ENCODE measurements at regions not wholly inside any gene's neighbourhood (a gene's known extent, or its start where the extent isn't known, plus 50 kb on each side); places are given as distances from the start of the nearest gene placed in this dataset.

GRCh38 chr1:199789141-199789540, 238.4 kb upstream of the NR5A2 start:
- H3K9ac ChIP-seq (ENCODE audit: low read depth, low read length): no peak overlapping the region
- H3K4me3 ChIP-seq (ENCODE audit: low read length): no peak overlapping the region
- peaks cover 14% of the 10 kb centered on the region for H3K4me1 ChIP-seq (ENCODE audit: control insufficient read depth, insufficient read depth, low read length)
- H3K27me3 ChIP-seq (ENCODE audit: control insufficient read depth, insufficient read depth, low read length): no peaks in the 10 kb centered on the region
- no peaks in the 10 kb centered on the region for H3K36me3 ChIP-seq (ENCODE audit: insufficient read depth, low read length)
- H3K4me2 ChIP-seq (ENCODE audit: low read length): no peak overlapping the region
- H3K9me3 ChIP-seq (replicated peaks; ENCODE audit: low read length): no peaks in the 10 kb centered on the region

GRCh38 chr1:199791495-199791894, 236.0 kb upstream of the NR5A2 start:
- no peak overlapping the region for H3K4me2 ChIP-seq (ENCODE audit: low read length)

GRCh38 chr1:199792874-199793273, 234.6 kb upstream of the NR5A2 start:
- Histone ChIP-seq H3K9ac (ENCODE audit: low read depth, low read length) (no peak overlapping the region), H3K27me3 (ENCODE audit: control insufficient read depth, insufficient read depth, low read length) (no peaks in the 10 kb centered on the region), H3K36me3 (ENCODE audit: insufficient read depth, low read length) (no peaks in the 10 kb centered on the region), H3K4me1 (ENCODE audit: control insufficient read depth, insufficient read depth, low read length) (peaks cover 5% of the 10 kb centered on the region), H3K9me3 (replicated peaks; ENCODE audit: low read length) (no peaks in the 10 kb centered on the region), H3K4me2 (ENCODE audit: low read length) (no peak overlapping the region), H3K4me3 (ENCODE audit: low read length) (no peak overlapping the region)

More at GRCh38 chr1:199791495-199791894, 236.0 kb upstream of the NR5A2 start:
- H3K9me3 ChIP-seq (replicated peaks; ENCODE audit: low read length): no peaks in the 10 kb centered on the region
- H3K4me1 ChIP-seq (ENCODE audit: control insufficient read depth, insufficient read depth, low read length): peaks cover 10% of the 10 kb centered on the region
- no peaks in the 10 kb centered on the region for H3K27me3 ChIP-seq (ENCODE audit: control insufficient read depth, insufficient read depth, low read length)
- no peaks in the 10 kb centered on the region for H3K36me3 ChIP-seq (ENCODE audit: insufficient read depth, low read length)
- H3K9ac ChIP-seq (ENCODE audit: low read depth, low read length): no peak overlapping the region
- no peak overlapping the region for H3K4me3 ChIP-seq (ENCODE audit: low read length)

- Histone ChIP-seq H3K9ac (ENCODE audit: low read depth, low read length) (no peak overlapping the region), H3K4me3 (ENCODE audit: low read length) (no peak overlapping the region), H3K27me3 (ENCODE audit: control insufficient read depth, insufficient read depth, low read length) (no peaks in the 10 kb centered on the region), H3K9me3 (replicated peaks; ENCODE audit: low read length) (no peaks in the 10 kb centered on the region), H3K4me2 (ENCODE audit: low read length) (no peak overlapping the region), H3K36me3 (ENCODE audit: insufficient read depth, low read length) (no peaks in the 10 kb centered on the region), H3K4me1 (ENCODE audit: control insufficient read depth, insufficient read depth, low read length) (no peaks in the 10 kb centered on the region)
Observed at GRCh38 chr1:199794105-199794863, 233.2 kb upstream of the NR5A2 start.

- H3K9ac ChIP-seq (ENCODE audit: low read depth, low read length): no peak overlapping the region
- no peaks in the 10 kb centered on the region for H3K36me3 ChIP-seq (ENCODE audit: insufficient read depth, low read length)
- H3K4me3 ChIP-seq (ENCODE audit: low read length): no peak overlapping the region
- H3K4me2 ChIP-seq (ENCODE audit: low read length): no peak overlapping the region
- H3K4me1 ChIP-seq (ENCODE audit: control insufficient read depth, insufficient read depth, low read length): no peaks in the 10 kb centered on the region
- H3K27me3 ChIP-seq (ENCODE audit: control insufficient read depth, insufficient read depth, low read length): peaks cover 5% of the 10 kb centered on the region
- H3K9me3 ChIP-seq (replicated peaks; ENCODE audit: low read length): no peaks in the 10 kb centered on the region
Observed at GRCh38 chr1:199799116-199799515, 228.4 kb upstream of the NR5A2 start.

GRCh38 chr1:199804526-199804925, 223.0 kb upstream of the NR5A2 start:
- peaks cover 5% of the 10 kb centered on the region for H3K27me3 ChIP-seq (ENCODE audit: control insufficient read depth, insufficient read depth, low read length)
- H3K4me3 ChIP-seq (ENCODE audit: low read length): no peak overlapping the region
- no peak overlapping the region for H3K4me2 ChIP-seq (ENCODE audit: low read length)
- no peaks in the 10 kb centered on the region for H3K36me3 ChIP-seq (ENCODE audit: insufficient read depth, low read length)
- H3K4me1 ChIP-seq (ENCODE audit: control insufficient read depth, insufficient read depth, low read length): no peaks in the 10 kb centered on the region
- no peak overlapping the region for H3K9ac ChIP-seq (ENCODE audit: low read depth, low read length)
- H3K9me3 ChIP-seq (replicated peaks; ENCODE audit: low read length): no peaks in the 10 kb centered on the region

GRCh38 chr1:199808110-199808870, 219.2 kb upstream of the NR5A2 start:
- H3K36me3 ChIP-seq (ENCODE audit: insufficient read depth, low read length): no peaks in the 10 kb centered on the region
- H3K27me3 ChIP-seq (ENCODE audit: control insufficient read depth, insufficient read depth, low read length): peaks cover 8% of the 10 kb centered on the region
- H3K9ac ChIP-seq (ENCODE audit: low read depth, low read length): no peak overlapping the region
- no peaks in the 10 kb centered on the region for H3K9me3 ChIP-seq (replicated peaks; ENCODE audit: low read length)
- H3K4me2 ChIP-seq (ENCODE audit: low read length): no peak overlapping the region
- no peaks in the 10 kb centered on the region for H3K4me1 ChIP-seq (ENCODE audit: control insufficient read depth, insufficient read depth, low read length)
- H3K4me3 ChIP-seq (ENCODE audit: low read length): no peak overlapping the region

- no peak overlapping the region for H3K9ac ChIP-seq (ENCODE audit: low read depth, low read length)
- H3K36me3 ChIP-seq (ENCODE audit: insufficient read depth, low read length): no peaks in the 10 kb centered on the region
- H3K4me2 ChIP-seq (ENCODE audit: low read length): no peak overlapping the region
- H3K4me3 ChIP-seq (ENCODE audit: low read length): no peak overlapping the region
- no peaks in the 10 kb centered on the region for H3K4me1 ChIP-seq (ENCODE audit: control insufficient read depth, insufficient read depth, low read length)
- H3K9me3 ChIP-seq (replicated peaks; ENCODE audit: low read length): no peaks in the 10 kb centered on the region
- peaks cover 7% of the 10 kb centered on the region for H3K27me3 ChIP-seq (ENCODE audit: control insufficient read depth, insufficient read depth, low read length)
Observed at GRCh38 chr1:199809311-199809710, 218.2 kb upstream of the NR5A2 start.

- Histone ChIP-seq H3K4me1 (ENCODE audit: control insufficient read depth, insufficient read depth, low read length) (no peaks in the 10 kb centered on the region), H3K36me3 (ENCODE audit: insufficient read depth, low read length) (no peaks in the 10 kb centered on the region), H3K4me3 (ENCODE audit: low read length) (no peak overlapping the region), H3K9ac (ENCODE audit: low read depth, low read length) (no peak overlapping the region), H3K27me3 (ENCODE audit: control insufficient read depth, insufficient read depth, low read length) (peaks cover 7% of the 10 kb centered on the region), H3K4me2 (ENCODE audit: low read length) (no peak overlapping the region), H3K9me3 (replicated peaks; ENCODE audit: low read length) (no peaks in the 10 kb centered on the region)
Observed at GRCh38 chr1:199811163-199811562, 216.3 kb upstream of the NR5A2 start.

- Histone ChIP-seq H3K36me3 (ENCODE audit: insufficient read depth, low read length) (no peaks in the 10 kb centered on the region), H3K4me1 (ENCODE audit: control insufficient read depth, insufficient read depth, low read length) (no peaks in the 10 kb centered on the region)
Observed at GRCh38 chr1:199813198-199813597, 214.3 kb upstream of the NR5A2 start.

GRCh38 chr1:199815947-199816346, 211.6 kb upstream of the NR5A2 start:
- Histone ChIP-seq H3K4me3 (ENCODE audit: low read length) (no peak overlapping the region), H3K36me3 (ENCODE audit: insufficient read depth, low read length) (no peaks in the 10 kb centered on the region)

More at GRCh38 chr1:199813198-199813597, 214.3 kb upstream of the NR5A2 start:
- Histone ChIP-seq H3K4me2 (ENCODE audit: low read length) (no peak overlapping the region), H3K27me3 (ENCODE audit: control insufficient read depth, insufficient read depth, low read length) (peaks cover 9% of the 10 kb centered on the region), H3K9ac (ENCODE audit: low read depth, low read length) (no peak overlapping the region), H3K9me3 (replicated peaks; ENCODE audit: low read length) (no peaks in the 10 kb centered on the region), H3K4me3 (ENCODE audit: low read length) (no peak overlapping the region)

More at GRCh38 chr1:199815947-199816346, 211.6 kb upstream of the NR5A2 start:
- Histone ChIP-seq H3K4me2 (ENCODE audit: low read length) (no peak overlapping the region), H3K9me3 (replicated peaks; ENCODE audit: low read length) (no peaks in the 10 kb centered on the region), H3K9ac (ENCODE audit: low read depth, low read length) (no peak overlapping the region), H3K27me3 (ENCODE audit: control insufficient read depth, insufficient read depth, low read length) (peaks cover 12% of the 10 kb centered on the region), H3K4me1 (ENCODE audit: control insufficient read depth, insufficient read depth, low read length) (no peaks in the 10 kb centered on the region)

Measured in skeletal muscle satellite cell (primary cell).